ENCODE measurements at regions not wholly inside any gene's neighbourhood (a gene's known extent, or its start where the extent isn't known, plus 50 kb on each side); places are given as distances from the start of the nearest gene placed in this dataset.
A peak's percentile ranks its signal among the peaks of the same experiment; 100 is the strongest.
"Not testable (repeated sequence)": the region's sequence is repeated elsewhere in the genome, so short reads cannot be mapped to it uniquely, and the experiment has no call there.

DNA sequence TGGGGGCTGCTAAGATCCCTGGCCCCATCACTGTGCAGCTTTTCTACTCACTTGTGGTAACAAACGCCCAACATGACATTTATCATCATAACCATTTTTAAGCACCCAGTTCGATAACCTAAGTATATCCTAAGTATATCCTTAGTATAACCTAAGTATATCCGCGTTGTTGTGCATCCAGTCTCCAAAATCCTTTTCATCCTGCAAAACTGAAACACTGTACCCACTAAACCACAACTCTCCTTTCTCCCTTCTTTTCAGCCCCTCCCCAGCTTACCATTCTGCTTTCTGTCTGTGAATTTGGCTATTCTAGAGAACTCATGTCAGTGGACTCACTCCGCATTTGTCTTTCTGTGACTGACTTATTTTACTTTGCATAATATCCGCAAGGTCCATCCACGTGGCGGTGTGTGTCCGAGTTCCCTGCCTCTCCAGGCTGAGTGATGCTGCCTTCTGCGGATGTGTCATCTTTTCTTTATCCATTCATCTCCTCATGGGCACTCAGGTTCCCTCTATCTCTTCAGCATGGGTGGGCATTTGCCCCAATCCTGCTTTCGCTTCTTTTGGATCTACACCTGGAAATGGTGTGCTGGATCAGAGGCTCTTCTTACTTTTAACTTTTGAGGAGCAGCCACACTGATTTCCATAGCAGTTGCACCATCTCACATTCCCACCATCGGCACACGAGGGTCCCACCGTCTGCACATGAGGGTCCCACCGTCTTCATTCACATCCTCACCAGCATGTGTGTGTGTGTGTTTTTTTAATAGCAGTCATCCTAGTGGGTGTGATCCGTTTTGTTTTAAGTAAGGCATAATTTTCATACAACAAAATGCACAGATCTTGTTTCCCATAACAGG, 82.4 kb upstream of the CLDN5 start:
- Mint-ChIP-seq H3K4me1 (ENCODE audit: unreplicated experiment) (peaks cover 4% of the 10 kb centered on the region), H3K27me3 (ENCODE audit: unreplicated experiment) (peaks cover 4% of the 10 kb centered on the region), H3K36me3 (ENCODE audit: low read depth, unreplicated experiment) (no peaks in the 10 kb centered on the region), H3K27ac (ENCODE audit: unreplicated experiment) (no peak overlapping the region), H3K9me3 (ENCODE audit: unreplicated experiment) (no peaks in the 10 kb centered on the region), H3K4me3 (ENCODE audit: unreplicated experiment) (no peak overlapping the region)
- TF ChIP-seq, protein P1, sequence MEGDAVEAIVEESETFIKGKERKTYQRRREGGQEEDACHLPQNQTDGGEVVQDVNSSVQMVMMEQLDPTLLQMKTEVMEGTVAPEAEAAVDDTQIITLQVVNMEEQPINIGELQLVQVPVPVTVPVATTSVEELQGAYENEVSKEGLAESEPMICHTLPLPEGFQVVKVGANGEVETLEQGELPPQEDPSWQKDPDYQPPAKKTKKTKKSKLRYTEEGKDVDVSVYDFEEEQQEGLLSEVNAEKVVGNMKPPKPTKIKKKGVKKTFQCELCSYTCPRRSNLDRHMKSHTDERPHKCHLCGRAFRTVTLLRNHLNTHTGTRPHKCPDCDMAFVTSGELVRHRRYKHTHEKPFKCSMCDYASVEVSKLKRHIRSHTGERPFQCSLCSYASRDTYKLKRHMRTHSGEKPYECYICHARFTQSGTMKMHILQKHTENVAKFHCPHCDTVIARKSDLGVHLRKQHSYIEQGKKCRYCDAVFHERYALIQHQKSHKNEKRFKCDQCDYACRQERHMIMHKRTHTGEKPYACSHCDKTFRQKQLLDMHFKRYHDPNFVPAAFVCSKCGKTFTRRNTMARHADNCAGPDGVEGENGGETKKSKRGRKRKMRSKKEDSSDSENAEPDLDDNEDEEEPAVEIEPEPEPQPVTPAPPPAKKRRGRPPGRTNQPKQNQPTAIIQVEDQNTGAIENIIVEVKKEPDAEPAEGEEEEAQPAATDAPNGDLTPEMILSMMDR (IDR thresholded peaks at IDR 0.05; ENCODE audit: unreplicated experiment) = no peak
- no peak for DNase-seq (ENCODE audit: low spot score)

DNA sequence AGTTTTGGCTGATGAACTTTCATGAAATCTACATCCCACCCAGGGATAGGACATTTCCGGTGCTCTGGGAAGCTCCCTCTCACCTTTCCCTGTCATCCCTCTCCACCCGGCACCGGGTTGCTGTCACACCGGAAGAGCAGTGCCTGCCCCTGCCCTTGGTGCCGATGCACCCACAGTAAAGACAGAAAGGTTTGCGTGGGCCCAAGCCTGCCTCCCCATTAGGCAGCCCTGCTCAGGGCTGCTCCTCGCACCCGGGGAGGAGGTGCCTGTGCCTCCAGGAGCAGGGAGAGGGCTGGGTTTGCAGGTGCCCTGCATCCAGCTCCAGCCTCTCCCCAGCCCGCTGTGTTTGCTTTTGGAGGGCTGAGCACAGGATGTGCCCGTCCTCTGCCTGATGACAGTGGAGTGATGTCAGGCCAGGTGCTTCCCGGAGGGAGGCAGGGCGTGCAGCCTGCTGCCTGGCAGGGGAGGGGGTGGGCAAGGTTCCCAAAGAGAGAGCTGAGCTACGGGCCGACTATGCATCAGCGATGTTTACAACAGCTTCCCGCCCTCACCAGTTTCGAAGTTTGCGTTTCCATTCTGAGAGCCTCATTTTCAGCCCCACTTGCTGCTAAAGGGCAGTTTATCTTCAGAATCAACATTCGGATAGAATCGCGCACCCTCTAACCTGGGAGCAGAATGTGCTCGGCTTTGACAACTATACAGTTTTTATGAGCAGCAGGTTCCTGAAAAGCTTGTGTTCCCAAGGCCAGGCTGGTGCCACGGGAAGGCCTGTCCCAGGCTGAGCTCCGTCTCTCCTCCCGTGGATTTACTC, 83.2 kb upstream of the CLDN5 start:
- no peaks in the 10 kb centered on the region for H3K36me3 Mint-ChIP-seq (ENCODE audit: low read depth, unreplicated experiment)
- peaks cover 4% of the 10 kb centered on the region for H3K4me1 Mint-ChIP-seq (ENCODE audit: unreplicated experiment)
- peak; percentile 19 for DNase-seq (ENCODE audit: low spot score)
- peaks cover 4% of the 10 kb centered on the region for H3K27me3 Mint-ChIP-seq (ENCODE audit: unreplicated experiment)
- H3K9me3 Mint-ChIP-seq (ENCODE audit: unreplicated experiment) = no peaks in the 10 kb centered on the region
- H3K27ac Mint-ChIP-seq (ENCODE audit: unreplicated experiment) = no peak overlapping the region
- H3K4me3 Mint-ChIP-seq (ENCODE audit: unreplicated experiment) = no peak overlapping the region
- TF ChIP-seq, protein P1 (IDR thresholded peaks at IDR 0.05; ENCODE audit: unreplicated experiment) = no peak

DNA sequence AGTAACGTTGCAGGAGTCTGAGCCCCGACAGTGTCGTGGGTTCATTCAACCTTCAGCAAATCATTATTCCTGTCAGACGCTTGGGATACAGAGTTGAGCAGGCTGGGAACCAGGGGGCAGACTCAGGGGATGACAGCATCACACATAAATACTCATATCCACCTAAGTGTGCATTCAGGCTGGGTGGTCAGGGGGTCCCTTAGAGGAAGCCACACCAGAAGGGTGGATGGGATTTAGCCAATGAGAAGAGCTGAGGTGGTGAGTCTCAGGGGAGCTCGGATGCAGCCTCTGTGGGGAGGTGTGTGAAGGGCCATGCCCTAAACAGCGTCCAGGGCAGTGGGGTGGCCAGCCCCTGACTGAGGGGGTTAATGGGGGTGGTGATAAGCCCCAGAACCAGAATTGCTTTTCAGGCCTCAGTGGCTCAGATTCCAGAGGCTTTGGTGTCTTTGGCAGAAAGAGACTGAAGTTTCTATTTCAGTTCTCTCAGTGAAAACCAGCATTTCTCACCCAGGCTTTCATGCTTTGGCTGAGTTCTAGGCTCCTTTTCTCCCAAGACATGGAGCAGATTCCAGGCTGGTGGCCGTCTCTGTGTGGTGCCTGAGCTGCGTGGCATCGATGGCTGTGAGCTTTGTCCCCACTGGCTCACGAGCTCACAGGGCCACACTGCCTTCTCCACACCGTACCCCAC, 83.9 kb upstream of the CLDN5 start:
- Mint-ChIP-seq H3K27me3 (ENCODE audit: unreplicated experiment) (peaks cover 4% of the 10 kb centered on the region), H3K27ac (ENCODE audit: unreplicated experiment) (no peak overlapping the region), H3K9me3 (ENCODE audit: unreplicated experiment) (no peaks in the 10 kb centered on the region), H3K4me3 (ENCODE audit: unreplicated experiment) (no peak overlapping the region), H3K36me3 (ENCODE audit: low read depth, unreplicated experiment) (no peaks in the 10 kb centered on the region), H3K4me1 (ENCODE audit: unreplicated experiment) (peaks cover 4% of the 10 kb centered on the region)
- TF ChIP-seq, protein P1 (IDR thresholded peaks at IDR 0.05; ENCODE audit: unreplicated experiment) = no peak
- DNase-seq (ENCODE audit: low spot score) = no peak

DNA sequence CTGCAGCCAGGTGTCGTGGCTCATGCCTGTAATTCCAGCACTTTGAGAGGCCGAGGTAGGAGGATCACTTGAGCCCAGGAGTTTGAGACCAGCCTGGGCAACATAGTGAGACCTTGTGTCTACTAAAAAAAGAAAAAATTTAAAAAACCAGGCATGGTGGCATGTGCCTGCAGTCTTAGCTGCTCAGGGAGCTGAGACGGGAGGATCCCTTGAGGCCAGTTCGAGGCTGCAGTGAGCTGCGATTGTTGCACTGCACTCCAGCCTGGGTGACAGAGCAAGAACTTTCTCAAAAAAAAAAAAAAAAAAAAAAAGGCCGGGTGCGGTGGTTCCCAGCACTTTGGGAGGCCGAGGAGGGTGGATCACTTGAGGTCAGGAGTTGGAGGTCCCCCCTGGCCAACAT, 85.5 kb upstream of the CLDN5 start:
- H3K27me3 Mint-ChIP-seq (ENCODE audit: unreplicated experiment); H3K4me3 Mint-ChIP-seq (ENCODE audit: unreplicated experiment); H3K36me3 Mint-ChIP-seq (ENCODE audit: low read depth, unreplicated experiment); H3K9me3 Mint-ChIP-seq (ENCODE audit: unreplicated experiment); H3K27ac Mint-ChIP-seq (ENCODE audit: unreplicated experiment); DNase-seq (ENCODE audit: low spot score); H3K4me1 Mint-ChIP-seq (ENCODE audit: unreplicated experiment): not testable (repeated sequence)

DNA sequence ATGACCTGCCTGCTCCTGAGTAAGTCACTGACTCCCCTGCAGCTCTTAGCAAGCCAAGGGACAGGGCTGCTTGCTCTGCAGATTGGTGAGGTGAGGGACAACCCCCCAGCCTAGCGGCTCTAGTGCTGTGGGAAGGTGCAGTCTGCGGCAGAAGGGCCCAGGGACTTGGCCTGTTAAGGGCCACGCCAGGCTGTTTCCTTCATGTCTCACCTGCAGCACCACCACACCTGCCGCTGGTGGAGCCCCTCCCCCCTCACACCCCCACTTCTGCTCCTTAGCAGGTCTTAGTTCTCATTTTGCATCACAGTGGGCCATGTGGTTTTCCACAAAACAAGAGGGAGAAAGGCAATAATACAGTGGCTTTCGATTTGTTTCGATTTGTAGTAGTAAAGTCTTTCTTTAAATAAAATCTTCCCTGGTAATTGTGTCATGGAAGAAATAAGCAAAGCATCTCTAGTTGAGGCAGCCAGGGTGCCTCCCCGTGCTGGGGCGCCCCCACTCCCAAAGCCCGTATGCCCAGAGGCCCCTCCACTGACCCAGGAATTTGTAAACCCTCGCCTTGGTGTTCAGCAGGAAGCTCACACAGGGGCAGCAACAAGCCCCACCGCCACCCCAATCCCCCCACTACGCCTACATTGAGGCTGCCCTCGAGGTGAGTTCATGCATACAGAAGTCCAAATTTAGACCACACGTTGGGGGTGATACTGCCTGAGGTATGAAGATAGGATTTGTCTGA, 86.5 kb upstream of the CLDN5 start:
- no peaks in the 10 kb centered on the region for H3K9me3 Mint-ChIP-seq (ENCODE audit: unreplicated experiment)
- DNase-seq (ENCODE audit: low spot score) = no peak
- TF ChIP-seq, protein P1 (IDR thresholded peaks at IDR 0.05; ENCODE audit: unreplicated experiment) = no peak
- no peaks in the 10 kb centered on the region for H3K36me3 Mint-ChIP-seq (ENCODE audit: low read depth, unreplicated experiment)
- H3K4me3 Mint-ChIP-seq (ENCODE audit: unreplicated experiment) = no peak overlapping the region
- H3K4me1 Mint-ChIP-seq (ENCODE audit: unreplicated experiment) = peaks cover 8% of the 10 kb centered on the region
- peaks cover 3% of the 10 kb centered on the region for H3K27me3 Mint-ChIP-seq (ENCODE audit: unreplicated experiment)
- no peak overlapping the region for H3K27ac Mint-ChIP-seq (ENCODE audit: unreplicated experiment)
